Left colon (tissue), 2 donors: ENCODE measurements at regions not wholly inside any gene's neighbourhood (a gene's known extent, or its start where the extent isn't known, plus 50 kb on each side); places are given as distances from the start of the nearest gene placed in this dataset.

Experiments used
- ATAC-seq: fragments of 200-7000 bp; cut with Tn5 transposase; one replicate; pipeline ENCODE4 v1.9.1; 2020; ENCODE audit warnings: mild to moderate bottlenecking, moderate library complexity
- DNase-seq, 2 donors: peaks; one replicate each; pipeline ENCODE4 v3.0.0-alpha.2; 2020
- intact Hi-C, 2 donors: fragments of 100-400 bp; cut with DNase I in 1 of 2; cut with micrococcal nuclease in 1 of 2; formaldehyde crosslinking; loops; one replicate each; pipeline versions ENCODE4 v1.11.2 to v1.14.0; 2022; cut with DNase I, micrococcal nuclease
- donor health status: DM: no; HTN: no; CAD: no.
- donor health status: DM: yes; HTN: yes; CAD: no.

DNA sequence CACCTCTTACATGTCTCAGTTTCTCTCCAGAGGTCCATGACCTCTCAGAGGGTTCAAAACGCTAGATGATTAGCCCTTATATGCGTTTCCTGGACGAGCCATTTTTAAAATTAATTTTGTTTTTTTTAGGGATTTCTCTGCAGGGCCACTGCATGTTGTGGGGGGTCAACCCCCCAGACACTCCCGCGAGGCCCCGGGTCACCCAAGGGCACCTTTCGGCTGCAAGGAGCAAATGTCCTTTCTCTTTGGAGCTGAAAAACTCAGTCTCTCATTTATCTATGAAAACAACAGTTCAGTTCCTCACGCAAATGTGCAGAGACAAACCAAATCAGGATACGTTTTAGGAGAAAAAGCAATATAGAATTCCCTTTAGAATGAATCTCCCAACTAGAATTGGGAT, 944.3 kb upstream of the SEMA6D start:
- no peak for ATAC-seq
- no peak for DNase-seq
- intact Hi-C loops: no loop called here

DNA sequence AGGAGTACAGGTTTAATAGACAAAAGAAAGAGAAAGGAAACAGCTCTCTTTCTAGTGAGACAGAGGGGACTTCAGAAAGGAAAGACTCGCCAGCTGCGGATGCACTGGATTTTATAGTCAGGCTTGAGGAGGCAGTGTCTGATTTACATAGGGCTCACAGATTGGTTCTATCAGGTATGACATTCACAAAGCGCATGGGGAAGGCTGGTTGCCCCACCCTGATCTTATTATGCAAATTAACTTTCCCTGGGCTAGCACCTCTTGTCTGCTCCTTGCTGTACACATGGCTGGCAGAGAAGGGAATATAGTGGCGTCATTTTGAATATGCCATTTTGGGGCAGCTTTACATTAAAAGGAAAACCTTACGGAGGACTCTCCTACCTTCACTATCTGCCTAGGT, 938.4 kb upstream of the SEMA6D start:
- DNase-seq (no peak), ATAC-seq (no peak)
- intact Hi-C loops: no loop called here

DNA sequence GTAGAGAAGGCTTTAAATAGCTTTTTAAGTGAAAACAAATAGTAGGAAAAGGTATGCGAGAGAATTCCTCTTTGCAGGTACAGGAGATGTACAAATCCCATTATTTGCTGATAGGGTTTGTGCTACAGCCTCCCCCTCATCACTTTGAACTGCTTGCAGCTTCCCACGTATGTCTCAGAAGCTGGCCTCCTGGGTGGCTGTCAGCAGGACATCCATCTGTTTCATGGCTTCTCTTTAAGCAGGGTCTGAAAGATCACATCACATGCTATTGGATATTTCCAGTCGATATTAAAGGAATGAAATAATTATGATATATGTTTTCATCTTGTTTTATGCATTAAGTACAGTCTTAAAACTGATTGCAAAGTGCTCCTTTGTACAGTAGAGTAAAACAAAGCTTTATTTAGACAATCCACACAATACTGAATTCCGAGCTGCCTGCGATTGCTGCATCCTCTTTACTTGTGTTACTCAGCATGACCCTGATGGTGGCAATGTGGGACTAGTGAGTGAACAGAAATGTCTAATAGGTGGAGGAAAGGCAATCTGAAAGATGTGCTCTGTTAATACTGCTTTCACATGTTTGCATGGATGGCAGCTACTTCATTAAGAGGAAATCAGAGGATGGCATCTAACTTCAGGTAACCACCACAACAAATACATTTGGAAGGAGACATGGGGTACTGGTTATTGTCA, 930.6 kb upstream of the SEMA6D start:
- ATAC-seq (no peak), DNase-seq (no peak)
- intact Hi-C loops: no loop called here

DNA sequence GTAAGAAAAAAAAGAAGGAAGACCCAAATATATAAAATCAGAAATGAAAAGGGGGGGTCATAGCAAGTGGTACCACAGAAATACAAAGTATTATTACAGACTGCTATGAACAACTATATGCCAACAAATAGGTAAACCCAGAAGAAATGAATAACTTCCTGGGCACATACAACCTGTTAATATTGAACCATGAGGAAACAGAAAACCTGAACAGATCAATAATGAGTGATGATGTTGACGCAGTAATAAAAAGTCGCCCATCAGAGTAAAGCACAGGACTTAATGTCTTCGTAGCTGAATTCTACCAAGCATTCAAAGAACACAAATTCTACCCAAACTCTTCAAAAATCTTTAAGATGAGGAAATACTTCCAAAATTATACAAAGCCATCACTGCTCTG, 921.6 kb upstream of the SEMA6D start:
- intact Hi-C loops: no loop called here
- ATAC-seq (no peak), DNase-seq (no peak)

DNA sequence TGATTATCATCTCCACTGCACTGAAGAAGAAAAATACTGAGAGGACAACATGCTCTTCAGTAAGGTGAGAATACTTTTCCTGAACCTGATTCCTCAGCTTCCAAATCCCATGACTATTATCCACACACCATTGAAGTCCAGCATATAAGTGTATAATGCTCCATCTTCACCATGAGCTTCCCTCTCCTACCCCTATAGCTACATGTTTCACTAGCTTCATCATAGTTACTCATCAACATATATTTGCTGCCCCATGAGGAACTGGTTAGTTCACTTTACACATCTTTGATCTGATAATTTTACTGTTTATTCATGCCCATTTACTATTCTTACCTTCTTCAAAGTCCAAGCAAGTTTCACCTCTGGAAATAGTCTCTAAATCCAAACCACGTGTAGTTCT, 908.5 kb upstream of the SEMA6D start:
- DNase-seq: no peak
- ATAC-seq: no peak
- intact Hi-C loops: no loop called here

DNA sequence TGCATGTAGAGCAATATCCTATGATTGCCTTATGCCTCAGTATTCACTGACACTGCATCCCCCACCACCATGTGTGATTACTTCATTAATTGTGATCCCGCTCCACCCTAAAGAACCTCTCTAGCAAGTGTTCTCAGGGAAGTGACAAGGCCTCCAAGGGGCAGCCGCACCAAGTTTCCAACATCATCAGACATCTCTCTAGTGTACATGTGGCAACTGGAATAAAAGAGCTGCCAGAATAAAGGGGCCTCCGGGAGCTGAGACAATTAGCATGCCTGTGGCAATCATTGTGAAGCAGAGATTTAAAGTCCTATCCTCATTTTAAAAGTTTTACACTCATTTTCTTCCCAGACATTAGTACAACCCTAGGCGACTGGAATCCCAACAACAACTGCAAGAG, 902.1 kb upstream of the SEMA6D start:
- DNase-seq (no peak), ATAC-seq (no peak)
- intact Hi-C loops: no loop called here

DNA sequence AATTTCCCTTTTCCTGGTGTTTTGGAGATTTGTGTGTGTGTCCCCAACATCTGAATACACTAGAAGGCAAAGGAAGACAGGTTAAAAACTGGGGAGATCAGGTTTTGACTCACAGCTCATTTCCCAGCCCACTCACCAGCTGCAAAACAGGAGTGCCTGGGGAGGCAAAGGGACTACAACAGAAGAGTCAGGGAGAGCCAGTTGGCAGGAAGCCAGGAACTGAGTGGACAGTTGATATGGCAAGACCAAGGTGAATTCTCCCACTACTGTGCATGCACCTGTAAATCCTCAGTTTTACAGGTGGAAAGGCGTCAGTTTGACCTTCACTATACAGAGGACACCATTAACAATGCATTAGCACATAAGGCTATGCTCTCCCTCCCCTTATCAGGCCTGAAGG, 901.5 kb upstream of the SEMA6D start:
- intact Hi-C loops: no loop called here
- ATAC-seq (no peak), DNase-seq (peak in 1 of 2 donors; percentile 4)

DNA sequence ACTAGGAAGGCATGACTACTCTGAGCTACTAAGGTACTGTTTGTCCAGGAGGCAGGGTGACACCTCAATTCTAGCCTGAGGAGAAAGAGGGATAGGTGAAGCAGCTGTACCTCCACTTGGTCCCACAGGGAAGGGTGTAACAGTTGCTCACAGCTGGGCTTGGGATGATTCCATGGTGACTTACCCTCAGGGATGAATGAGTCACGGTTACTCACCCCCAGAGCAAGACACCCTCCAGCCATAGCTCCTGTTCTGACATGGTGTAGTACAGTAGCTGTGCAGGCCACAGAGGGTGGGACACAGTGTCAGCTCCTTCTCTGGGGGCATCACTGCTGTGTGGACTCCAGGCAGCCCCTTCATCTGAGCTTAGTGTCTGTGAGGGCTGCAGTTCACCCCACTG, 868.6 kb upstream of the SEMA6D start:
- DNase-seq (no peak), ATAC-seq (no peak)
- intact Hi-C loops: no loop called here

DNA sequence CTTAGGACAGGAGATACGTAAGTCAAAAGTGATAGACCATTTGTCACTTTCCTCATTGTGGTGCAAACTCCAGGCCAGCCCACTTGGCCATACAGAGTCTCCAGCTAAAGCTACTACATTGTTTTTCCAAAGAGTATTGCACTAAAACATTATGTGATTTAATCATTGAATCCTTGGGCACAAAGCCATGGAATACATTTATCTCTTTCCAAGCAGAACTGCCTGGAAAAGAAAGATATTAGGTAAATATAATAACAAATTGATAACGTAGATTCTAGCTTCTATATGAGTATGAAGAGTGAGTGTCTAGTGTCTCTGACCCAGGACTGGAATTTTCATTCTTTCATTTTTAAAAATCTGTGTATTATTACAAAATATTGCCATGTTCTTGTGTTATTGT, 863.7 kb upstream of the SEMA6D start:
- ATAC-seq (no peak), DNase-seq (no peak)
- intact Hi-C loops: no loop called here

DNA sequence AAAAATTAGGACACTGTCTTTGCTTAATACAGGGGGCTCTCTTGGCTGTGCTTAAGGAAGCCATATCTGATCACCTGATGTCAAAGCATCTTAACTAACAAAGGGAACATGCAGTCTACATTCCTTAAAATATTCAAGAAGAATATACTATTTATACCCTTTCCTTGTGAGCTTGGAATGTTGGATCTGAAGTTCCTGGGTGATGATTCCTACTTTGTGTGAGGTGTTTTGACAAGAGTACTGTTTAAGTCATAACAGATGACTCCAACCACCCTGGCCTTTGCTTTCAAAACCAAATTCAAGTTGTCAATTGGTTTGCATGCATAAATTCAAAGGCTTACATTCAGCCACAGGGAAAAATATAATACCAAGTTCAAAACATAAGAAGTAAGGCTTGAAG, 862.7 kb upstream of the SEMA6D start:
- DNase-seq: no peak
- ATAC-seq: no peak
- intact Hi-C loops: no loop called here

DNA sequence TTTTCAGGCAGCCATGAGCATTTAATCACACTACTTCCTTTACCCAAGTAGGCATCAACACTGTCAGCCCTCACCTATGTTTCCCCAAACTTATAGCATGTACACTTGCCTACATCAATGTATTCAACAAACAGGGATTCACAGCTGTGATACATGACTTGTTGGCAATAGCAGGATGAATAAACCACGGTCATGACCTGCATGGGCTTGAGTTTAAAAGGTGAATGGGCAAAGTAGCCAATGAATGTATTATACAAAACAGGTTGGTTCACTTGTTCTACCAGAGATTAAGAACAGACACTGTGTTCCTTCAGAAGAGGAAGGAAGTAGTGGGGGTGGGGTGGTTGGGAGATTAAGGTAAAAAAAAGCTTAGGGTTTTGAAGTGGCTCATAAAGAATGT, 861.9 kb upstream of the SEMA6D start:
- intact Hi-C loops: no loop called here
- DNase-seq: no peak
- no peak for ATAC-seq

DNA sequence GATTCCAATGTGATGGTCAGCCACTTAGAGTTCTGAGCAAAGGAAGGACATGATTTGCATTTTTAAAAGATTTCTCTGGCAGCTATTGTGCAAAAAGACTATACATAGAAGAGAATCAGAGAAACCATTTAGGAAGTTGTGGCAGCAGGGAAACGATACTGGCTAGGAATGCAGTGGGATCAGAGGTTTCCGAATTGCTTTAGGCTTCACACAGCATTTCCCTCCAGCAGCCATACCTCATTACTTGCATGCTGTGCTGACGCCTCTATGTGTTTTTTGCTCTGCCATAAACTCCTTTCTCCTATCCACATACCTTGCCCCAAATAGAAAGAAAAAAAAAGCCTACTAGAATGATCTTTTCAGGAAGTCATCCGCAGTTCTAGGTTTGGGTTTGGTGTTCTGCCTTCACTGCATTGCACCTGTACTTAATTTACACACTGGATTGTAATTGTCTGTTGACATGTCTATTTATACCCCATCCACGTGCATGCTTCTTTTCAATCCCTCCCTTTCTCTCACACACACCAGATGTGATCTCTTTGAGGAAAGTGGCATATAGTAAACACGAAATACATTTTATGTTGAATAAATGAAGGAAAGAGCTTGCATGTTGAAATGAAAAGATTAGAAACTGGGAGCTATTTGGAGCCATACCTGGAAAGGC, 860.3 kb upstream of the SEMA6D start:
- intact Hi-C loops: no loop called here
- peak; percentile 46 for ATAC-seq
- DNase-seq: no peak

DNA sequence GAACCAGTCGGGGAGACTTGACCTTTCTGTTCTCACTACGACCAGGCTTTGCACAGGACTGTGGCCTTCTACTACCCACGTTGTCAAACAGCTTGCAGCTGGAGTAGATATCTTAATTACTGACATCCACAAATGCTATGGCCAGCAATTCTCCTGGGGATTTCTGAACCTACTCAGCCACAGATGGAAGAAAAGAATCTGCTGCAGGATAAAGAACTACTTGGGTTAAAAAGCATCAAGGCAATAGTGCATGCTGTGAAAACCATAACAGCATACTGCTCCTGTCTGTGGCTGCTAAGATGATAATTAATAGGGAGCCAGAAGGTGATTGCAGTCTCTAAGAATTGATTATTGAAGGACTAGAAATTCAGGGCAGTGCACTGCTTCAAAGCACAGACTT, 859.2 kb upstream of the SEMA6D start:
- ATAC-seq: no peak
- no peak for DNase-seq
- intact Hi-C loops: no loop called here

DNA sequence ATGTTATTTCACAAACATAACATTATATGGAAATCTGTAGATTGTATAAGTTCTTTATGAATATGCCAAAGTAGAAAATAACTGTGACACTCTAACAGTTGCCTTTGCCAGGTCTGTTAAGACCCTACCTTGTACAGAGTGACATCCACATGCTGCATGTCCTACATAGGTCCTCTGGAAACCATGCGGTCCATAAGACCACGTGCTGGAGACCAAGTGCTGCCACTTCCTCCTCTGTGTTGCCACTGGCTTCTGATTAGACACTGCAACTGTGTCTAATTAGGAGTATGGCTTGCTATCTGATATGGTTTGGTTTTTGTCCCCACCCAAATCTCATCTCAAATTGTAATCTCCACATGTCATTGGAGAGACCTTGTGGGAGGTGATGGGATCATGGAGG, 855.5 kb upstream of the SEMA6D start:
- no peak for ATAC-seq
- intact Hi-C loops: no loop called here
- no peak for DNase-seq

DNA sequence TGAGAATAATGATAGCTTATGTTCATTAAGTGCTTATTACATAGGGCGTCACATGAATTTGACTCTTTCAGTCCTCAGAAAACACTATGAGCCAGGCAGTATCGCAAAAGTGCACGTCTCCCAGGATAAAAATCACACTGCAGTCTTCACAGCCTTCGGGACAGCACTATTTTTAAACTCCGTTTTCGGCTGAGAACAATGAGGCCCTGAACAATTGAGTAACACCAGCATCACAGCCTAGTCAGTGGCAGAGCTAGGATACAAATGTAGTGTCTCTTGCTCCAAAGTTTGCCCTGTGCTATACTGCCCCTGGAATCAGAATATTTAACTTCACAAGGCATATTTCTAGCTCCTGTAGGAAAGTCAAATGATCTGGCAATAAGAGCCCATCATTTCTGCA, 852.1 kb upstream of the SEMA6D start:
- intact Hi-C loops: no loop called here
- DNase-seq (no peak), ATAC-seq (no peak)

DNA sequence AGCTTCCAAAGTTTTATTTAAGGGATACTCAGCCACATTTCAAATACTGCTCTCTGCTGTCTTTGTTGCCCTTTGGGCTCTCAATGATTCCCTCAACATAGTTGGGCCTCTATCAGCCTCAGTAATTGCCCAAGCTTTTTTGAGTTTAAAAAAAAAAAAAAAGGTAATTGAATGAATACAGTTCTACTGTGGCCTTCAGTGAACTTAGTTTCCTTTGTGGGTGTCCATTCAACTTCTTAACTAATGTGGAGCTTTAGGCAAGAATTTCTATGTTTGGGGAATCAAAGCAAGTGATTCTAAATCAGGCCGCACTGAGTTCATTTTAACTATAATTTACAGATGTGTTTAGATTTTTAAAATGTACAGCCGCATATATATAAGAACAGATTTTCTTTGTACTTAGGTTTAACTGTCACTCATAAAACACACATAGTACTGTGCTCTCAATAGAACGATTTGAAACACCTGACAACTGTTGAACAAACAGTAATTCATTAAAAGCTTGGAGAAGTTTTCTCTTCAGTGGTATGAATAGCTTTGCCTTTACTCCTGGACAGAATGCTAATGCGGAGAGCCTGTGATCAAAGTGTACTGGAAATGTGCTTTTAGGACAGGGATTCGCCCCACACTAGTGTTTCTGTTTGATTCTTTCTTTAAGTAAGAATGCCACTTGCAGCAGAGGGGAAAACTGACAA, 844.9 kb upstream of the SEMA6D start:
- ATAC-seq (no peak), DNase-seq (no peak)

DNA sequence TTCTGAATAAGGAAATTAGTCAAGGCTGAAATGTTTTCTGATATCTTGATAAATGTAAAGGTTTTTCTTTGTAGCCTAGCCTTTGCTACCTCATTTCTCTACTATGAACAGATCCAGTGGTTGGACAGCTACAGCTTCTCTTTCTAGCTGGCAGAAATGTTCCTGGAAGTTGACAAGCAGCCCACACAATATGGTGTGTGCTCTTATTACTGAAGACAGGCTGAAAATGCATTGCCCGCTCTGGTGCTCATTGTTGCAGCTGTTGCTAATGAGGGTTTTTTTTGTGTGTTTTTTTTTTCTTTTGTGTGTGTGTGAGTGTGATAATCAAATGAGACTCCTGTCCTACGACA, 844.3 kb upstream of the SEMA6D start:
- no peak for ATAC-seq
- intact Hi-C loops: no loop called here
- no peak for DNase-seq

More for the DNA sequence above, 844.9 kb upstream of the SEMA6D start:
- intact Hi-C loops: no loop called here

DNA sequence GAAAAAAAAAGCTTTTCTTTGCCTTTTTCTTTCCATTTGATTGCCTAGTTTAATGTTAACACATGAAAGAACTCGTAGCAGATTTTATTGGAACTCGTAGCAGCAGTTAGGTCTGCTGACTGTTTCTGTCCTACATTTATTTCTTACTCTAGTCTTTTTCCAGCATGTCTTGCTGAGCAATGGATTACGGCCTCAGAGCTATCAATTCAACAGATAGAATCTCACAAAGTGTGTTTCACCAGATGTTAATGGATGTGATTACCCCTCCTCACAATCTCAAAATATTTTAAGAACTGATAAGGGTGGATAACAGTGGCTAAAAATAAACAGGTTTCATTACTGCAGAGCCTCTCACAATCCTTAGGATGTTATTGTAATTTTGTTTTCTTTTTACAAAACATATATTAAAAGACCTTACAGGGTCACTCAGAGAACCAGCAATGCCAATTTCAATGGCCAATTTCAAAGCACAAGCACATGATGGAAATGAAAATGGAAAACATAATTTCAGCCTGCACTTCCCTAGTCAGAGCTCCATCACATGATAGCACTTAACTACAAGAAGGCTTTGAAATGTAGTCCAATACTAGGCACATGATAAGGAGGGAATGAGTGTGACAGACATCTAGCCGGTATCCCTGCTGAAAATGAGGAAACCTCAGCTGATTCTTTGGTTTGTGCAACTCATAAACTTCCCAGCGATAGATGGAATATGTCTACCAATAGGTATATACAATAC, 838.1 kb upstream of the SEMA6D start:
- DNase-seq (no peak), ATAC-seq (no peak)
- intact Hi-C loops: no loop called here

DNA sequence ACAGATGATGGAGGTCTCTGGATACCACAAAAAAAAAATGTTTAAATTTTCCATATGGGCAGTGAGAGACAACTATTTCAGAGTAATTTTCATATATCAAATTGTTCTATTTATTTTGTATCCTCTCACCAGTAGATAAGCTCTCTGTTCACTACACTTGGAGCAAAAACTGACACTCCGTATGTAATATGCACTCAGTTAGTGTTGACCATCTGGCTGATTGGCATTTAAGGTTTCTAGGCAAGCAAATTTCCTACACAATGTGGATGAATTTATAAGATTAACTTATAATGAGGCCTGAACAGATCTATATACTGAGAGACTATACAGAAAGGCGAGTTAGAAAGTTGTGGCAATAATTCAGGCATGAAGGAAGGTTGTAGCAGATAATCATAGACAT, 836.5 kb upstream of the SEMA6D start:
- DNase-seq: no peak
- intact Hi-C loops: no loop called here
- ATAC-seq: no peak

DNA sequence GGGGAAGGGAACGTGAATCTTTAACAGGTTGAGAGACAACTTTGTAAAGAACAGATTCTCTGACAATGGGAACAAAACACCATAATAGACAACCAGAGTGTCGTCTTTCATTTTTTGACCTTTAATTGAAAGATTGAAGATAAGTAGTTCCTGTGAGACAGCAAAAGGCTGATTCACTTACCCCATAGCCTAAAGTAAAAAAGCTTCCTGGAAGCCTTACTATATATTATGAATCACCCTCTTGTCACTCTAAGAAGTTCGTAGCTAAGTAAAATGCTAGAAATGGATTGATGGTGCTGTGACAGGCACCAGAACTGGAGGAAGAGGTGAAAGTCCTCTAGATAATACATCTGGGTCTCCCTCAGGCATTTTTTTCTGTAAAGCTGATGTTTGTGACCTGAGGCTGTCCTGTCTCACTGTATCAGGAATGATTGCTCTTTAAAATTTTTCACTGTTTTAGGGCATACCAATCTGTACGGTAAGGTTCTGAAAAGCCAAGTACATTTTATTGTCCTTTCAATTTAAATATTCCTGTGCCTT, 824.6 kb upstream of the SEMA6D start:
- no peak for ATAC-seq
- no peak for DNase-seq
- intact Hi-C loops: no loop called here
